Upper lobe of right lung (tissue), 1 donor: ENCODE measurements at regions not wholly inside any gene's neighbourhood (a gene's known extent, or its start where the extent isn't known, plus 50 kb on each side); places are given as distances from the start of the nearest gene placed in this dataset.

Experiments used
- ATAC-seq: fragments of 200-7000 bp; cut with Tn5 transposase; one replicate; pipeline ENCODE4 v1.9.1; 2020; ENCODE audit warnings: mild to moderate bottlenecking, moderate library complexity
- DNase-seq: peaks from one replicate; pipeline ENCODE4 v3.0.0-alpha.2; 2020
- H3K27ac ChIP-seq: fragments of 200-600 bp; one replicate; pipeline ENCODE4 v1.8.0; 2022
- H3K27me3 ChIP-seq: fragments of 200-600 bp; one replicate; pipeline ENCODE4 v1.8.0; 2022; ENCODE audit warnings: mild to moderate bottlenecking
- H3K36me3 ChIP-seq: fragments of 200-600 bp; one replicate; pipeline ENCODE4 v1.8.0; 2022
- H3K4me1 ChIP-seq: fragments of 200-600 bp; one replicate; pipeline ENCODE4 v1.8.0; 2022
- H3K4me3 ChIP-seq: fragments of 200-600 bp; one replicate; pipeline ENCODE4 v1.8.0; 2022; ENCODE audit warnings: mild to moderate bottlenecking
- H3K9me3 ChIP-seq: fragments of 200-600 bp; one replicate; pipeline ENCODE4 v1.8.0; 2022
- intact Hi-C: fragments of 100-400 bp; cut with DNase I; formaldehyde crosslinking; loops from one replicate; pipeline ENCODE4 v1.11.0; 2022
- TF ChIP-seq, protein P1 (sequence below): fragments of 200-600 bp; IDR thresholded peaks from one replicate; pipeline ENCODE4 v1.8.0; 2022; ENCODE audit warnings: antibody characterized with exemption
- donor health status: DM: no; HTN: yes; CAD: no; lungs with severe emphysema.

DNA sequence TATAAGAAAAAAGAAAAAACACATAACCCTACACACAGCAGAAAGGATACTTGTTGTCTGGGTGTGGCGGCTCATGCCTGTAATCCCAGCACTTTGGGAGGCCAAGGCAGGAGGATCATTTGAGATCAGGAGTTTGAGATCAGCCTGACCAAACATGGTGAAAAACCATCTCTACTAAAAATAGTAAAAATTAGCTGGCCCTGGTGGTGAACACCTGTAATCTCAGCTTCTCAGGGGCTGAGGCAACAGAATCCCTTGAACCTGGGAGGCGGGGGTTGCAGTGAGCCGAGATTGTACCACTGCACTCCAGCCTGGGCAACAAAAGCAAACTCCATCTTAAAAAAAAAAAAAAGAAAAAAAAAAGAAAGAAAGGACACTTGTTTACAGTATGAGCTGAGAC is 147.6 kb upstream of the PITX1 start:
- DNase-seq (no peak), ATAC-seq (no peak)
- Histone ChIP-seq H3K4me1 (no peaks in the 10 kb centered on the region), H3K27ac (no peak overlapping the region), H3K9me3 (no peaks in the 10 kb centered on the region), H3K36me3 (no peaks in the 10 kb centered on the region), H3K4me3 (no peak overlapping the region), H3K27me3 (peaks cover under 1% of the 10 kb centered on the region)
- intact Hi-C loops = no loop called here
- TF ChIP-seq, protein P1, sequence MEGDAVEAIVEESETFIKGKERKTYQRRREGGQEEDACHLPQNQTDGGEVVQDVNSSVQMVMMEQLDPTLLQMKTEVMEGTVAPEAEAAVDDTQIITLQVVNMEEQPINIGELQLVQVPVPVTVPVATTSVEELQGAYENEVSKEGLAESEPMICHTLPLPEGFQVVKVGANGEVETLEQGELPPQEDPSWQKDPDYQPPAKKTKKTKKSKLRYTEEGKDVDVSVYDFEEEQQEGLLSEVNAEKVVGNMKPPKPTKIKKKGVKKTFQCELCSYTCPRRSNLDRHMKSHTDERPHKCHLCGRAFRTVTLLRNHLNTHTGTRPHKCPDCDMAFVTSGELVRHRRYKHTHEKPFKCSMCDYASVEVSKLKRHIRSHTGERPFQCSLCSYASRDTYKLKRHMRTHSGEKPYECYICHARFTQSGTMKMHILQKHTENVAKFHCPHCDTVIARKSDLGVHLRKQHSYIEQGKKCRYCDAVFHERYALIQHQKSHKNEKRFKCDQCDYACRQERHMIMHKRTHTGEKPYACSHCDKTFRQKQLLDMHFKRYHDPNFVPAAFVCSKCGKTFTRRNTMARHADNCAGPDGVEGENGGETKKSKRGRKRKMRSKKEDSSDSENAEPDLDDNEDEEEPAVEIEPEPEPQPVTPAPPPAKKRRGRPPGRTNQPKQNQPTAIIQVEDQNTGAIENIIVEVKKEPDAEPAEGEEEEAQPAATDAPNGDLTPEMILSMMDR = no peak

DNA sequence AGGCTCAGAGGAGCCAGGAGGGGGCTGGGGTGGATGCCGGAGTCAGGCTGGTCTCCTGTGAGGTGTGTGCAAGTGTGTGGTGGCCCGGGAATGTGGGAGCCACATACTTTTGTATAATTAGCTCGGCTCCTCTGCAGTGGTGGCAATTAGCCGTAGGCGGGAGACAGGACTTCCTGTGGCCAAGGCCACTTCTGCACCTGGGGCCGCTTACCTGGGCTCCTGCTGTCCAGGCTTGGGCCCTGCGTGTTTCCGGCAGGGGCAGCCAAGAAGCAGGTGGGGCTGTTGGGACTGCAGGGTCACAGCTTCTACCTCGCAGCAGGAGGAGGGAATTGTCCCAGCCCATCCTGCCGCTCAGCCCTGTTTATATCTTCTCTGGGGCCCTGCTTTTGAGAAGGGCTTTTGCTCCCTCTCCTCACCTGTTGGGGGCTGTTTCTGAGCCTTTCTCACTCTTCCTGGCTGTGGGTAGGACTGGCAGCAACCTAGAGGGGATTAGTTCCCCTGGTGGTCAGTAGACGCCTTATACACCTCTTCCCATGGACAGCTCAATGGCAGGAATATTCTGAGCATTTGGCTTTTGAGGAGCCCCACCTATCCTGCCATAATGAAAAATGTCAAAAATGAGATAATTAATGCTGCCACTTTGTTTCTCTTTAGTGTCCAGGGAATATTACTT is 145.4 kb upstream of the PITX1 start:
- intact Hi-C loops = no loop called here
- TF ChIP-seq, protein P1 = no peak
- H3K36me3 ChIP-seq = no peaks in the 10 kb centered on the region
- no peak overlapping the region for H3K4me3 ChIP-seq
- DNase-seq (no peak), ATAC-seq (no peak)
- H3K27ac ChIP-seq = no peak overlapping the region
- H3K27me3 ChIP-seq = no peaks in the 10 kb centered on the region
- no peaks in the 10 kb centered on the region for H3K9me3 ChIP-seq
- no peaks in the 10 kb centered on the region for H3K4me1 ChIP-seq

DNA sequence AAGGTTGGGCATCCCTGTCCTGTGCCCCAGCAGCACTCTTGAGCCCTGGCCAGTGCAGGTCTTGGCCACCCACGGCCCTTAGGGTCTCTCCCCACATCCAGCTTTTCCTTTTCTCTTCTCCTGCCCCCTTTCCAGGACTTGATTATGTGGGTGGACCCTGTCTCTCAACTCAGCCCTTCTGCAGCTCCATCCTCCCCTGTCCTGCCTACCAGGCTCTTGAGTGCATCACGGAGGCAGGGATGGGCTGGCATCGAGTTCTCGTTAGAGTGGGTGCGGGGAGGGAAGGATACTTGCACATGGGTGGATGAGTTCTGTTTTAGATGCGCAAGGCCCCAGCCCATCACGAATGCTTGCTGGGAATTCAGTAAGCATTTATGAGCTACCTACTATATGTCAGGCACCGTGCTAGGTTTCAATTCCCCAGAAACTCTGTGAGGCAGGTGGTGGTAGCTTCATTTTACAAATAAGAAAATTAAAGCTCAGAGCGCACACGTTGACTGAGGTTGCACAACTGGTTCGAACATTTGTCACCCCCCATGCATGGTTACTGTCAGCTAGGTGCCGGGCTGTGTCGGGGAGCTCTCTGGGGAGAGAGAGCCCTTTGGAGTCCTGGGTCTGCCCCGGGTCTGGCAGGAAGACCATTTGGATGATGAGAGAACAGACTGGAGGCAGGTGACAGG is 144.6 kb upstream of the PITX1 start:
- ATAC-seq = no peak
- TF ChIP-seq, protein P1 = no peak
- DNase-seq = no peak
- Histone ChIP-seq H3K4me3 (no peak overlapping the region), H3K9me3 (no peaks in the 10 kb centered on the region), H3K4me1 (no peaks in the 10 kb centered on the region), H3K27ac (no peak overlapping the region), H3K36me3 (no peaks in the 10 kb centered on the region), H3K27me3 (no peaks in the 10 kb centered on the region)
- intact Hi-C loops = no loop called here

DNA sequence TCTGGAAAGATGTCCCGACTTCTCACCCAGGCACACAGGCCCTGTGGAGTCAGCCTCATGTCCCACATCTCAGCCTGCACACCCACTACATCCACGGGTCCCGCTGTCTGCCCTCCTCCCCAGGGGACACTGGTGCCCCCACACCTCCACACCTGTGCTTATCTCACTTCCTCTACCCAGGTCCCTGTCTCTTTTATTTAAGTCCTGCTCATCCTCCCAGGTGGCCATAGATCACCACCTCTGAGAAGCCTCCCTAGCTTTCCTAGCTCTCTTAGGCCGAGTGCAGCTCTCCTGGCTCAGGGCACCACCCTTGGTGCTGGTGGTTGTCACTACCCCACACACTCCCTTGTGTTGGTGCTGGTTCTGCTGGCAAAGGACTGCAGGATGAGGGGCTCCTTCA is 143.6 kb upstream of the PITX1 start:
- intact Hi-C loops = no loop called here
- Histone ChIP-seq H3K27me3 (no peaks in the 10 kb centered on the region), H3K4me1 (no peaks in the 10 kb centered on the region), H3K9me3 (no peaks in the 10 kb centered on the region), H3K36me3 (no peaks in the 10 kb centered on the region), H3K27ac (no peak overlapping the region), H3K4me3 (no peak overlapping the region)
- DNase-seq (no peak), ATAC-seq (no peak)
- TF ChIP-seq, protein P1 = no peak

DNA sequence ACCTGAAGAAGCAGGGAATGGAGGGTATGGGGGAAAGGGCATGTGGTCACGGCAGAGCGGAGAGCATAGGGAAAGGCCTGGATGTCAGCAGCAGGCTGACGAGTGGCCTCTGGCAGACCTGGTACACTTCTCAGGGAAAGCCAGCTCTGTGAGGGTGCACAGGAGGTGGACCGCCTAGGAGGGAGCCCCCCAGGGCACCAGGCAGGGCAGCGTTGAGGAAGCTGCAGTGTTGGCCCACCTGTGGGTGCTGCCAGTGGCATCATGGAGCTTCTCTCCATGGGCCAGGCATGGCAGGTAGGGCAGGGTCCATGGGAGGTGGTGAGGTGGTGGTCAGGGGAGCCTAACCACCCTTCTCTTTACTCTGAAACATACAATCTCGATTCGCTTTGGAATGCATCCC is 143.0 kb upstream of the PITX1 start:
- Histone ChIP-seq H3K27ac (no peak overlapping the region), H3K4me3 (no peak overlapping the region), H3K9me3 (no peaks in the 10 kb centered on the region), H3K4me1 (no peaks in the 10 kb centered on the region), H3K36me3 (no peaks in the 10 kb centered on the region), H3K27me3 (no peaks in the 10 kb centered on the region)
- intact Hi-C loops = no loop called here
- no peak for DNase-seq
- TF ChIP-seq, protein P1 = no peak
- ATAC-seq = no peak
